Neural cell (in vitro differentiated cells): ENCODE measurements at regions not wholly inside any gene's neighbourhood (a gene's known extent, or its start where the extent isn't known, plus 50 kb on each side); places are given as distances from the start of the nearest gene placed in this dataset.

Source experiments
- H2AFZ ChIP-seq: fragments of 200-600, 300-800 bp; sonication (generic), shearing (Covaris generic); 2 replicates; pipeline ENCODE4 v1.6.0; 2014; ENCODE audit warnings: low read depth, mild to moderate bottlenecking, antibody characterized with exemption, low read length, moderate library complexity
- H3F3A ChIP-seq: fragments of 200-600 bp; shearing (Covaris generic); 2 replicates; pipeline ENCODE4 v1.6.1; 2016; ENCODE audit warnings: mild to moderate bottlenecking, moderate library complexity, mixed read lengths, antibody characterized with exemption, low read length; ENCODE audit not compliant: insufficient read depth, poor library complexity, severe bottlenecking
- H3K27ac ChIP-seq: fragments of 200-600, 300-800 bp; sonication (generic), shearing (Covaris generic); 2 replicates; pipeline ENCODE4 v1.5.1; 2014; ENCODE audit warnings: mild to moderate bottlenecking, low read length, moderate library complexity
- H3K27me3 ChIP-seq: fragments of 300-800, 200-600 bp; sonication (generic), shearing (Covaris generic); 2 replicates; pipeline ENCODE4 v1.6.0; 2014; ENCODE audit warnings: mild to moderate bottlenecking, low read depth, low read length, moderate library complexity; ENCODE audit not compliant: insufficient read depth
- H3K36me3 ChIP-seq: fragments of 300-800, 200-600 bp; sonication (generic), shearing (Covaris generic); 2 replicates; pipeline ENCODE4 v1.5.1; 2014; ENCODE audit warnings: mild to moderate bottlenecking, antibody characterized with exemption, low read length, moderate library complexity; ENCODE audit not compliant: insufficient read depth
- H3K4me2 ChIP-seq: fragments of 300-800, 200-600 bp; sonication (generic), shearing (Covaris generic); 2 replicates; pipeline ENCODE4 v1.6.0; 2014; ENCODE audit warnings: mild to moderate bottlenecking, low read length
- H3K4me3 ChIP-seq: fragments of 300-800, 200-600 bp; sonication (generic), shearing (Covaris generic); 2 replicates; pipeline ENCODE4 v1.5.1; 2014; ENCODE audit warnings: mild to moderate bottlenecking, low read length, moderate library complexity
- H3K79me2 ChIP-seq: fragments of 200-600 bp; shearing (Covaris generic); replicated peaks from 2 replicates; pipeline ENCODE4 v1.6.0; 2014; ENCODE audit warnings: mild to moderate bottlenecking, low read length, moderate library complexity; ENCODE audit not compliant: insufficient read depth
- H3K9ac ChIP-seq: fragments of 300-800, 200-600 bp; sonication (generic), shearing (Covaris generic); 2 replicates; pipeline ENCODE4 v1.6.1; 2016; ENCODE audit warnings: mild to moderate bottlenecking, low read length, mixed read lengths
- H3K9me2 ChIP-seq: fragments of 200-600 bp; shearing (Covaris generic); 2 replicates; pipeline ENCODE4 v1.6.1; 2016; ENCODE audit warnings: mild to moderate bottlenecking, low read length, mixed read lengths; ENCODE audit not compliant: insufficient read depth
- H3K9me3 ChIP-seq: fragments of 200-600, 300-800 bp; sonication (generic), shearing (Covaris generic); 2 replicates; pipeline ENCODE4 v1.6.1; 2016; ENCODE audit warnings: mild to moderate bottlenecking, mixed run types, low read length, moderate library complexity, mixed read lengths
- H4K20me1 ChIP-seq: fragments of 200-600 bp; shearing (Covaris generic); 2 replicates; pipeline ENCODE4 v1.6.1; 2016; ENCODE audit warnings: mild to moderate bottlenecking, mixed run types; ENCODE audit not compliant: insufficient read depth
- EP300 ChIP-seq: fragments of 450-650 bp; conservative IDR thresholded peaks from 2 replicates; pipeline ENCODE4 v1.6.1; 2014; ENCODE audit warnings: antibody characterized with exemption, mild to moderate bottlenecking, moderate library complexity; ENCODE audit not compliant: poor library complexity, severe bottlenecking
- EZH2 ChIP-seq: fragments of 200-600, 300-800 bp; shearing (Covaris generic), sonication (generic); IDR thresholded peaks from 2 replicates; pipeline ENCODE4 v1.6.1; 2014; ENCODE audit warnings: antibody characterized with exemption, low read length, borderline replicate concordance, mild to moderate bottlenecking; ENCODE audit not compliant: insufficient read depth, poor library complexity, severe bottlenecking
- MXI1 ChIP-seq: fragments of 450-650 bp; conservative IDR thresholded peaks from 2 replicates; pipeline ENCODE4 v1.6.1; 2014; ENCODE audit warnings: antibody characterized with exemption, mild to moderate bottlenecking; ENCODE audit not compliant: poor library complexity, severe bottlenecking
- POLR2AphosphoS5 ChIP-seq: IDR thresholded peaks from 2 replicates; pipeline ENCODE4 v1.6.1; 2012
- RAD21 ChIP-seq: fragments of 450-650 bp; conservative IDR thresholded peaks from 2 replicates; pipeline ENCODE4 v1.6.1; 2014; ENCODE audit warnings: antibody characterized with exemption, mild to moderate bottlenecking, moderate library complexity
- SMC3 ChIP-seq: fragments of 450-650 bp; conservative IDR thresholded peaks from 2 replicates; pipeline ENCODE4 v1.6.1; 2014; ENCODE audit warnings: antibody characterized with exemption, mild to moderate bottlenecking, moderate library complexity; ENCODE audit not compliant: poor library complexity
- TAF1 ChIP-seq: IDR thresholded peaks from 2 replicates; pipeline ENCODE4 v1.6.1; 2012; ENCODE audit warnings: low read depth
- TF ChIP-seq, protein P1 (sequence below): IDR thresholded peaks from 2 replicates; pipeline ENCODE4 v1.6.1; 2012; ENCODE audit warnings: borderline replicate concordance
- TF ChIP-seq, protein P2 (sequence below): fragments of 450-650 bp; IDR thresholded peaks from 2 replicates; pipeline ENCODE4 v1.5.1; 2014; ENCODE audit warnings: antibody characterized with exemption, mild to moderate bottlenecking, moderate library complexity; ENCODE audit not compliant: poor library complexity, severe bottlenecking

DNA sequence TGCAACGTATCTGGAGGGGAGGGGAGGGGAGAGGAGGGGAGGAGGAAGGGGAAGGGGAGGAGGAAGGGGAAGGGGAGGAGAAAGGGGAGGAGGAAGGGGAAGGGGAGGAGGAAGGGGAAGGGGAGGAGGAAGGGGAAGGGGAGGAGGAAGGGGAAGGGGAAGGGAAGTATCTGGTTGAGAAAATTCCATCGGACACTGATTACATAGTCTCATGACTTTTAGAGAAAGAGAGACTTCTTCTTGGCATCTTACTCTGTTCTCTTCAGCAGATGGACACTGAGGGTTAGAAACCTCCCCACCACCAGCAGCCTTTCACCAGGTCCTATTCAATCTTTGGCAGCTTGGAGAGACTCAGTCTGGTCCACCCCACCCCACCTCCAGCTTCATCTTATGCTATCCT lies 296.3 kb downstream of the TNS1 start:
- Histone ChIP-seq H3K27me3 (no peaks in the 10 kb centered on the region), H3K4me2 (no peak overlapping the region), H3K79me2 (no peaks in the 10 kb centered on the region), H3K4me3 (no peak overlapping the region), H3F3A (no peaks in the 10 kb centered on the region), H2AFZ (no peak overlapping the region), H3K36me3 (no peaks in the 10 kb centered on the region), H3K9ac (no peak overlapping the region), H3K27ac (no peak overlapping the region), H4K20me1 (no peaks in the 10 kb centered on the region), H3K9me3 (no peaks in the 10 kb centered on the region), H3K9me2 (no peaks in the 10 kb centered on the region)
- TF ChIP-seq, protein P1, sequence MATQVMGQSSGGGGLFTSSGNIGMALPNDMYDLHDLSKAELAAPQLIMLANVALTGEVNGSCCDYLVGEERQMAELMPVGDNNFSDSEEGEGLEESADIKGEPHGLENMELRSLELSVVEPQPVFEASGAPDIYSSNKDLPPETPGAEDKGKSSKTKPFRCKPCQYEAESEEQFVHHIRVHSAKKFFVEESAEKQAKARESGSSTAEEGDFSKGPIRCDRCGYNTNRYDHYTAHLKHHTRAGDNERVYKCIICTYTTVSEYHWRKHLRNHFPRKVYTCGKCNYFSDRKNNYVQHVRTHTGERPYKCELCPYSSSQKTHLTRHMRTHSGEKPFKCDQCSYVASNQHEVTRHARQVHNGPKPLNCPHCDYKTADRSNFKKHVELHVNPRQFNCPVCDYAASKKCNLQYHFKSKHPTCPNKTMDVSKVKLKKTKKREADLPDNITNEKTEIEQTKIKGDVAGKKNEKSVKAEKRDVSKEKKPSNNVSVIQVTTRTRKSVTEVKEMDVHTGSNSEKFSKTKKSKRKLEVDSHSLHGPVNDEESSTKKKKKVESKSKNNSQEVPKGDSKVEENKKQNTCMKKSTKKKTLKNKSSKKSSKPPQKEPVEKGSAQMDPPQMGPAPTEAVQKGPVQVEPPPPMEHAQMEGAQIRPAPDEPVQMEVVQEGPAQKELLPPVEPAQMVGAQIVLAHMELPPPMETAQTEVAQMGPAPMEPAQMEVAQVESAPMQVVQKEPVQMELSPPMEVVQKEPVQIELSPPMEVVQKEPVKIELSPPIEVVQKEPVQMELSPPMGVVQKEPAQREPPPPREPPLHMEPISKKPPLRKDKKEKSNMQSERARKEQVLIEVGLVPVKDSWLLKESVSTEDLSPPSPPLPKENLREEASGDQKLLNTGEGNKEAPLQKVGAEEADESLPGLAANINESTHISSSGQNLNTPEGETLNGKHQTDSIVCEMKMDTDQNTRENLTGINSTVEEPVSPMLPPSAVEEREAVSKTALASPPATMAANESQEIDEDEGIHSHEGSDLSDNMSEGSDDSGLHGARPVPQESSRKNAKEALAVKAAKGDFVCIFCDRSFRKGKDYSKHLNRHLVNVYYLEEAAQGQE, result no peak
- TF ChIP-seq EZH2 (no peak), POLR2AphosphoS5 (no peak), SMC3 (no peak), MXI1 (no peak), TAF1 (no peak), RAD21 (no peak), EP300 (no peak)
- TF ChIP-seq, protein P2, sequence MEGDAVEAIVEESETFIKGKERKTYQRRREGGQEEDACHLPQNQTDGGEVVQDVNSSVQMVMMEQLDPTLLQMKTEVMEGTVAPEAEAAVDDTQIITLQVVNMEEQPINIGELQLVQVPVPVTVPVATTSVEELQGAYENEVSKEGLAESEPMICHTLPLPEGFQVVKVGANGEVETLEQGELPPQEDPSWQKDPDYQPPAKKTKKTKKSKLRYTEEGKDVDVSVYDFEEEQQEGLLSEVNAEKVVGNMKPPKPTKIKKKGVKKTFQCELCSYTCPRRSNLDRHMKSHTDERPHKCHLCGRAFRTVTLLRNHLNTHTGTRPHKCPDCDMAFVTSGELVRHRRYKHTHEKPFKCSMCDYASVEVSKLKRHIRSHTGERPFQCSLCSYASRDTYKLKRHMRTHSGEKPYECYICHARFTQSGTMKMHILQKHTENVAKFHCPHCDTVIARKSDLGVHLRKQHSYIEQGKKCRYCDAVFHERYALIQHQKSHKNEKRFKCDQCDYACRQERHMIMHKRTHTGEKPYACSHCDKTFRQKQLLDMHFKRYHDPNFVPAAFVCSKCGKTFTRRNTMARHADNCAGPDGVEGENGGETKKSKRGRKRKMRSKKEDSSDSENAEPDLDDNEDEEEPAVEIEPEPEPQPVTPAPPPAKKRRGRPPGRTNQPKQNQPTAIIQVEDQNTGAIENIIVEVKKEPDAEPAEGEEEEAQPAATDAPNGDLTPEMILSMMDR, result no peak

DNA sequence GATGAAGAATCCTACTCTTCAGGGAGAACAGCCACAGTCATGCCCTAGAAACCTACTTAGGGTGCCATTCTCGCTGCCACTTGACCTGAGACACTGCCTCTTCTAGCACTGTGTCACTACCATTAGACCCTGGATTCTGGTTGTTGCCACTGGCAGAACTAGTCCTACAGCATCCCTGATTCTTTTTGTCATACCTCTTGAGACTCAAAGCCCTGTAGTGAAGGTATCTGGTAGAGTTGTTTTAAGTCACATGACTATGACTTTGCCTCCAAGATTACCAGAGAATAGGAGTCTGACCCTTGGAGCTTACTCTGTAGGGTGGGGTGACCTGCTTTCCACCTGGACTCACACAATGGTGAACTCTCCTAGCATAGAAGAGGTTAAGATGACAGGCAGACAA lies 296.7 kb downstream of the TNS1 start:
- Histone ChIP-seq H3K4me2 (no peak overlapping the region), H3K36me3 (no peaks in the 10 kb centered on the region), H3K79me2 (no peaks in the 10 kb centered on the region), H3K9me2 (no peaks in the 10 kb centered on the region), H3K9me3 (no peaks in the 10 kb centered on the region), H3K27me3 (no peaks in the 10 kb centered on the region), H3K27ac (no peak overlapping the region), H2AFZ (no peak overlapping the region), H4K20me1 (no peaks in the 10 kb centered on the region), H3K4me3 (no peak overlapping the region), H3K9ac (no peak overlapping the region), H3F3A (no peaks in the 10 kb centered on the region)
- TF ChIP-seq RAD21, result no peak
- no peak for TF ChIP-seq MXI1
- TF ChIP-seq EP300, result no peak
- TF ChIP-seq TAF1, result no peak
- no peak for TF ChIP-seq SMC3
- TF ChIP-seq, protein P2, result no peak
- no peak for TF ChIP-seq POLR2AphosphoS5
- TF ChIP-seq EZH2, result no peak
- TF ChIP-seq, protein P1, result no peak
